IMR-90 (cell line): ENCODE measurements at regions not wholly inside any gene's neighbourhood (a gene's known extent, or its start where the extent isn't known, plus 50 kb on each side); places are given as distances from the start of the nearest gene placed in this dataset.

Source experiments
- BHLHE40 ChIP-seq: fragments of 150-350 bp; IDR thresholded peaks from 2 replicates; pipeline ENCODE4 v1.6.1; 2016; ENCODE audit warnings: mild to moderate bottlenecking, low read depth, low read length
- CEBPB ChIP-seq: IDR thresholded peaks from 2 replicates; pipeline ENCODE4 v1.6.1; 2012; ENCODE audit warnings: low read depth, low read length, improper control_type of control experiment
- CTCF ChIP-seq: conservative IDR thresholded peaks from 2 replicates; pipeline ENCODE4 v1.5.1; 2012; ENCODE audit warnings: mild to moderate bottlenecking, low read depth, low read length, improper control_type of control experiment
- MAFK ChIP-seq: IDR thresholded peaks from 2 replicates; pipeline ENCODE4 v1.6.1; 2012; ENCODE audit warnings: low read depth, low read length, improper control_type of control experiment
- POLR2A ChIP-seq: IDR thresholded peaks from 2 replicates; pipeline ENCODE4 v1.6.1; 2012; ENCODE audit warnings: mild to moderate bottlenecking, low read depth, low read length
- RAD21 ChIP-seq: IDR thresholded peaks from 2 replicates; pipeline ENCODE4 v1.6.1; 2012; ENCODE audit warnings: low read length, improper control_type of control experiment
- RCOR1 ChIP-seq: IDR thresholded peaks from 2 replicates; pipeline ENCODE4 v1.6.1; 2012; ENCODE audit warnings: mild to moderate bottlenecking, low read length, improper control_type of control experiment; ENCODE audit not compliant: insufficient replicate concordance
- RFX5 ChIP-seq: IDR thresholded peaks from 2 replicates; pipeline ENCODE4 v1.8.0; 2012; ENCODE audit warnings: low read depth, mild to moderate bottlenecking, low read length, moderate library complexity
- SMC3 ChIP-seq: fragments of 150-350 bp; IDR thresholded peaks from 2 replicates; pipeline ENCODE4 v1.6.1; 2016; ENCODE audit warnings: low read depth, mild to moderate bottlenecking, antibody characterized with exemption, low read length, moderate library complexity
- TF ChIP-seq, protein P1 (sequence below): fragments of 150-350 bp; IDR thresholded peaks from 2 replicates; pipeline ENCODE4 v1.6.1; 2017; ENCODE audit warnings: mild to moderate bottlenecking, antibody characterized with exemption, low read length, low read depth
- TF ChIP-seq, protein P2 (sequence below): fragments of 150-350 bp; IDR thresholded peaks from 2 replicates; pipeline ENCODE4 v1.6.1; 2016; ENCODE audit warnings: low read depth, mild to moderate bottlenecking, low read length, moderate library complexity, borderline replicate concordance

GRCh38 chr13:38606699-38607535 lies 80.0 kb upstream of the FREM2 start:
- TF ChIP-seq CTCF: no peak
- TF ChIP-seq POLR2A: no peak
- TF ChIP-seq RAD21: no peak
- no peak for TF ChIP-seq RCOR1
- TF ChIP-seq CEBPB: no peak
- no peak for TF ChIP-seq BHLHE40
- TF ChIP-seq SMC3: no peak
- TF ChIP-seq MAFK: no peak
- TF ChIP-seq RFX5: no peak
- TF ChIP-seq, protein P1, sequence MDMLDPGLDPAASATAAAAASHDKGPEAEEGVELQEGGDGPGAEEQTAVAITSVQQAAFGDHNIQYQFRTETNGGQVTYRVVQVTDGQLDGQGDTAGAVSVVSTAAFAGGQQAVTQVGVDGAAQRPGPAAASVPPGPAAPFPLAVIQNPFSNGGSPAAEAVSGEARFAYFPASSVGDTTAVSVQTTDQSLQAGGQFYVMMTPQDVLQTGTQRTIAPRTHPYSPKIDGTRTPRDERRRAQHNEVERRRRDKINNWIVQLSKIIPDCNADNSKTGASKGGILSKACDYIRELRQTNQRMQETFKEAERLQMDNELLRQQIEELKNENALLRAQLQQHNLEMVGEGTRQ: no peak
- TF ChIP-seq, protein P2, sequence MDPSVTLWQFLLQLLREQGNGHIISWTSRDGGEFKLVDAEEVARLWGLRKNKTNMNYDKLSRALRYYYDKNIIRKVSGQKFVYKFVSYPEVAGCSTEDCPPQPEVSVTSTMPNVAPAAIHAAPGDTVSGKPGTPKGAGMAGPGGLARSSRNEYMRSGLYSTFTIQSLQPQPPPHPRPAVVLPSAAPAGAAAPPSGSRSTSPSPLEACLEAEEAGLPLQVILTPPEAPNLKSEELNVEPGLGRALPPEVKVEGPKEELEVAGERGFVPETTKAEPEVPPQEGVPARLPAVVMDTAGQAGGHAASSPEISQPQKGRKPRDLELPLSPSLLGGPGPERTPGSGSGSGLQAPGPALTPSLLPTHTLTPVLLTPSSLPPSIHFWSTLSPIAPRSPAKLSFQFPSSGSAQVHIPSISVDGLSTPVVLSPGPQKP: no peak
